PC-9 (cell line): ENCODE measurements at regions not wholly inside any gene's neighbourhood (a gene's known extent, or its start where the extent isn't known, plus 50 kb on each side); places are given as distances from the start of the nearest gene placed in this dataset.

Experiments used
- BruUV-seq: library from RNA; stranded (reverse); fragments of 400-500 nt; replicated peaks from 2 replicates; lab custom pipeline; 2021; lab: Mats Ljungman, UMichigan
- CTCF ChIA-PET: fragments of 300-600 bp; sonication (Branson Sonifier 250); formaldehyde crosslinking; loops from one replicate; lab custom pipeline; 2022; ENCODE audit warnings: antibody characterized with exemption; lab: Charles Lee
- POLR2A ChIA-PET: fragments of 300-600 bp; sonication (Branson Sonifier 250); formaldehyde crosslinking; loops from one replicate; lab custom pipeline; 2022; ENCODE audit warnings: antibody characterized with exemption; ENCODE audit not compliant: unreplicated experiment; lab: Charles Lee
- DNase-seq, 2 experiments: peaks; one replicate each; pipeline versions ENCODE4 v3.0.0 to v3.0.0-alpha.2; 2015 to 2022; ENCODE audit warnings: mixed read lengths in 1 of 2
- H2AFZ ChIP-seq: fragments of 200-600 bp; sonication (generic); 2 replicates; pipeline ENCODE4 v1.8.1; 2017; ENCODE audit warnings: antibody characterized with exemption
- H3F3A ChIP-seq: fragments of 200-600 bp; sonication (generic); 2 replicates; pipeline ENCODE4 v1.8.1; 2017; ENCODE audit warnings: antibody characterized with exemption, mild to moderate bottlenecking, low read depth; ENCODE audit not compliant: insufficient read depth
- H3K27ac ChIP-seq: fragments of 200-600 bp; sonication (generic); 2 replicates; pipeline ENCODE4 v1.6.1; 2016; ENCODE audit warnings: mixed run types
- H3K27me3 ChIP-seq: fragments of 200-600 bp; sonication (generic); 2 replicates; pipeline ENCODE4 v1.6.1; 2016; ENCODE audit warnings: low read depth, mixed run types; ENCODE audit not compliant: insufficient read depth
- H3K36me3 ChIP-seq: fragments of 200-600 bp; sonication (generic); 2 replicates; pipeline ENCODE4 v1.6.1; 2016; ENCODE audit warnings: low read depth, mixed run types
- H3K4me1 ChIP-seq: fragments of 200-600 bp; sonication (generic); replicated peaks from 2 replicates; pipeline ENCODE4 v1.6.1; 2016; ENCODE audit warnings: mixed run types; ENCODE audit not compliant: insufficient read depth
- H3K4me2 ChIP-seq: fragments of 200-600 bp; sonication (generic); 2 replicates; pipeline ENCODE4 v1.6.1; 2017; ENCODE audit warnings: mixed run types
- H3K4me3 ChIP-seq: fragments of 200-600 bp; sonication (generic); 2 replicates; pipeline ENCODE4 v1.6.1; 2016; ENCODE audit warnings: mixed run types
- H3K79me2 ChIP-seq: fragments of 200-600 bp; sonication (generic); 2 replicates; pipeline ENCODE4 v1.6.1; 2017; ENCODE audit warnings: low read depth, mixed run types
- H3K9me2 ChIP-seq: fragments of 200-600 bp; sonication (generic); 2 replicates; pipeline ENCODE4 v1.8.1; 2017; ENCODE audit warnings: mild to moderate bottlenecking; ENCODE audit not compliant: insufficient read depth
- H3K9me3 ChIP-seq: fragments of 200-600 bp; sonication (generic); 2 replicates; pipeline ENCODE4 v1.8.1; 2016; ENCODE audit warnings: low read depth; ENCODE audit not compliant: insufficient read depth
- H4K20me1 ChIP-seq: fragments of 200-600 bp; sonication (generic); 2 replicates; pipeline ENCODE4 v1.8.1; 2017; ENCODE audit not compliant: insufficient read depth
- EZH2 ChIP-seq: fragments of 200-600 bp; sonication (generic); IDR thresholded peaks from 2 replicates; pipeline ENCODE4 v1.8.0; 2017; ENCODE audit warnings: antibody characterized with exemption, low read depth
- intact Hi-C: fragments of 100-400 bp; cut with micrococcal nuclease; formaldehyde crosslinking; loops from one replicate; pipeline ENCODE4 v1.10.0; 2022; ENCODE audit not compliant: unreplicated experiment
- TF ChIP-seq, protein P1 (sequence below): fragments of 200-600 bp; sonication (generic); conservative IDR thresholded peaks from 2 replicates; pipeline ENCODE4 v1.6.1; 2017; ENCODE audit warnings: mixed run types, antibody characterized with exemption, mild to moderate bottlenecking, moderate library complexity

- no peak for DNase-seq
- TF ChIP-seq, protein P1, sequence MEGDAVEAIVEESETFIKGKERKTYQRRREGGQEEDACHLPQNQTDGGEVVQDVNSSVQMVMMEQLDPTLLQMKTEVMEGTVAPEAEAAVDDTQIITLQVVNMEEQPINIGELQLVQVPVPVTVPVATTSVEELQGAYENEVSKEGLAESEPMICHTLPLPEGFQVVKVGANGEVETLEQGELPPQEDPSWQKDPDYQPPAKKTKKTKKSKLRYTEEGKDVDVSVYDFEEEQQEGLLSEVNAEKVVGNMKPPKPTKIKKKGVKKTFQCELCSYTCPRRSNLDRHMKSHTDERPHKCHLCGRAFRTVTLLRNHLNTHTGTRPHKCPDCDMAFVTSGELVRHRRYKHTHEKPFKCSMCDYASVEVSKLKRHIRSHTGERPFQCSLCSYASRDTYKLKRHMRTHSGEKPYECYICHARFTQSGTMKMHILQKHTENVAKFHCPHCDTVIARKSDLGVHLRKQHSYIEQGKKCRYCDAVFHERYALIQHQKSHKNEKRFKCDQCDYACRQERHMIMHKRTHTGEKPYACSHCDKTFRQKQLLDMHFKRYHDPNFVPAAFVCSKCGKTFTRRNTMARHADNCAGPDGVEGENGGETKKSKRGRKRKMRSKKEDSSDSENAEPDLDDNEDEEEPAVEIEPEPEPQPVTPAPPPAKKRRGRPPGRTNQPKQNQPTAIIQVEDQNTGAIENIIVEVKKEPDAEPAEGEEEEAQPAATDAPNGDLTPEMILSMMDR: no peak
- TF ChIP-seq EZH2: no peak
- CTCF ChIA-PET: no interaction called here
- Histone ChIP-seq H3F3A (no peaks in the 10 kb centered on the region), H3K4me3 (no peak overlapping the region), H3K9me2 (no peaks in the 10 kb centered on the region), H3K9me3 (no peaks in the 10 kb centered on the region), H3K27ac (no peak overlapping the region), H2AFZ (no peak overlapping the region), H3K4me2 (no peak overlapping the region), H4K20me1 (no peaks in the 10 kb centered on the region), H3K4me1 (no peaks in the 10 kb centered on the region), H3K36me3 (no peaks in the 10 kb centered on the region), H3K79me2 (no peaks in the 10 kb centered on the region), H3K27me3 (peaks cover 54% of the 10 kb centered on the region)
- POLR2A ChIA-PET: no interaction called here
- no TSS peak for BruUV-seq
- intact Hi-C loops: no loop called here
Measured at GRCh38 chr19:57053401-57053800, 66.4 kb upstream of the USP29 start.

DNA sequence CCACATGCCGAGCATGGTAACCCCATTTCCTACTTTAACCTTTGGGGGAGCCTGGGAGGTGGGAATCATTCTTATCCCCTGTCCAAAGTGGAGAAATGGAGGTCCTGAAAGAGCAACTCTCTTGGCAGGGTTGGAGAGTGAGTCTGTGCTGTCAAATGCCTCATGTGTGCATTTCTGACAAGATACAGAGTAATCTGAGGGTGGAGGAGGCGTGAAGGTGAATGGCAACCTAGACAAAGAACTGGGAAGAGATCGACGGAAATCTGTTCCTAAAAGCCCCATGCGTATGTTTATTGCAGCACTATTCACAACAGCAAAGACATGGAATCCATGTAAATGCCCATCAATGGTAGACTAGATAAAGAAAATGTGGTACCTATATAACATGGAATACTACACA, 63.8 kb upstream of the USP29 start:
- no TSS peak for BruUV-seq
- Histone ChIP-seq H3F3A (no peaks in the 10 kb centered on the region), H3K9me2 (no peaks in the 10 kb centered on the region), H3K27ac (no peak overlapping the region), H3K4me3 (no peak overlapping the region), H2AFZ (no peak overlapping the region), H3K36me3 (no peaks in the 10 kb centered on the region), H3K4me2 (no peak overlapping the region), H3K9me3 (no peaks in the 10 kb centered on the region), H4K20me1 (no peaks in the 10 kb centered on the region), H3K27me3 (peaks cover 50% of the 10 kb centered on the region), H3K79me2 (no peaks in the 10 kb centered on the region), H3K4me1 (no peaks in the 10 kb centered on the region)
- ChIA-PET CTCF (interaction anchor here (0.6 kb wide), 1 partner anchor 1225 kb away, joined by 25 read pairs; no protein-coding TSS in a partner anchor), POLR2A (no interaction called here)
- no peak for DNase-seq
- TF ChIP-seq EZH2: no peak
- TF ChIP-seq, protein P1: no peak
- intact Hi-C loops: no loop called here

DNA sequence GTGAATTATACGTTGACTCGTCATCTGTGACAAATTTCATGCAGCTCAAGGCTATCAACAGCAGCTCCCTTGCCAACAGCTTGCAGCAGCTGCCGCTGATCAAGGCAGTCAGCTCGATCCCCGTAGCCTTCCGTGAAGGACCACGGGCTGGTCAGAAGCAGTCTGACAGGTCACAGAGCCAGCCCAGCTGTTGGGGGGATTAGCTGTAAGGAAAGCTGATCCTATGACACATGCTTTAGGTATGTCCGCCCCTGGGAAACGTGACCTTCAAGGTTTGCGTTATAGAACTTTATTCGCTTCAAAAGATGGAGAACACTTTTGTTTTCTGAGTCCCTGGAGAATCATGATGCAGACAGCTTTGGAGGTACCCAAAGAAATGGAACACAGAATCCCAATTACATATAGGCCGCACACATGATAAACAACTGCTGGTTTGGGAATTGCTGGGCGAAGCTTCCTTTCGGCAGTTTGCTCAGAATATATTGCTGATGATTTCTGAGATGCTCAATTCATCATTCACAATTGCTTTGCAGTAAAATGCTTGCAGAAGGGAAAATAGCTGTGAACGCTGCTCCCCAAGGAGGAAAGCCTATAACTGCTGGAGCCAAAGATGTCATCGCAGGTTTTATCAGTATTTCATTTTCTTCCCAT, 62.6 kb upstream of the USP29 start:
- intact Hi-C loops: no loop called here
- Histone ChIP-seq H3K9me2 (no peaks in the 10 kb centered on the region), H3K36me3 (no peaks in the 10 kb centered on the region), H3K4me2 (no peak overlapping the region), H3K4me1 (no peaks in the 10 kb centered on the region), H4K20me1 (no peaks in the 10 kb centered on the region), H3K79me2 (no peaks in the 10 kb centered on the region), H3K4me3 (no peak overlapping the region), H3K27me3 (peaks cover 46% of the 10 kb centered on the region), H3K9me3 (no peaks in the 10 kb centered on the region), H3K27ac (no peak overlapping the region), H2AFZ (no peak overlapping the region), H3F3A (no peaks in the 10 kb centered on the region)
- BruUV-seq: no TSS peak
- TF ChIP-seq, protein P1: no peak
- TF ChIP-seq EZH2: no peak
- DNase-seq: no peak
- POLR2A ChIA-PET: no interaction called here
- CTCF ChIA-PET: no interaction called here
